SK-MEL-5 (cell line): ENCODE measurements at regions not wholly inside any gene's neighbourhood (a gene's known extent, or its start where the extent isn't known, plus 50 kb on each side); places are given as distances from the start of the nearest gene placed in this dataset.
A peak's percentile ranks its signal among the peaks of the same experiment; 100 is the strongest.

Experiments used
- DNase-seq: peaks from one replicate; pipeline ENCODE4 v3.0.0-alpha.2; 2016; ENCODE audit warnings: low read depth, low spot score
- in situ Hi-C: cut with HindIII; loops from 2 replicates; pipeline ENCODE4 v1.10.0; 2016; ENCODE audit warnings: low sequenced_read_pairs, high pct_unique_total_duplicates, low pct_unique_long_range_greater_than_20kb

- no peak for DNase-seq
- in situ Hi-C loops, result no loop called here
These were observed 142.9 kb upstream of the AHR start for GRCh38 chr7:17155529-17155928.

- in situ Hi-C loops, result no loop called here
- peak; percentile 42 for DNase-seq
These were observed 140.2 kb upstream of the AHR start for GRCh38 chr7:17158261-17158660.

- no peak for DNase-seq
- in situ Hi-C loops, result no loop called here
These were observed 138.9 kb upstream of the AHR start for GRCh38 chr7:17159500-17160037.

- in situ Hi-C loops, result no loop called here
These were observed 131.6 kb upstream of the AHR start for GRCh38 chr7:17166824-17167379.

GRCh38 chr7:17168416-17168815 lies 130.0 kb upstream of the AHR start:
- in situ Hi-C loops, result no loop called here

More at GRCh38 chr7:17166824-17167379, 131.6 kb upstream of the AHR start:
- DNase-seq, result no peak

GRCh38 chr7:17171427-17171826 lies 127.0 kb upstream of the AHR start:
- no peak for DNase-seq
- in situ Hi-C loops, result no loop called here

More at GRCh38 chr7:17168416-17168815, 130.0 kb upstream of the AHR start:
- no peak for DNase-seq

- in situ Hi-C loops, result no loop called here
These were observed 122.0 kb upstream of the AHR start for GRCh38 chr7:17176371-17177032.

GRCh38 chr7:17178545-17178944 lies 119.9 kb upstream of the AHR start:
- no peak for DNase-seq
- in situ Hi-C loops, result no loop called here

More at GRCh38 chr7:17176371-17177032, 122.0 kb upstream of the AHR start:
- DNase-seq, result no peak

GRCh38 chr7:17181482-17181881 lies 117.0 kb upstream of the AHR start:
- in situ Hi-C loops, result no loop called here
- DNase-seq, result peak; percentile 17

- no peak for DNase-seq
- in situ Hi-C loops, result no loop called here
These were observed 114.7 kb upstream of the AHR start for GRCh38 chr7:17183630-17184328.

GRCh38 chr7:17184805-17185689 lies 113.4 kb upstream of the AHR start:
- in situ Hi-C loops, result no loop called here
- no peak for DNase-seq

GRCh38 chr7:17185690-17186070 lies 112.8 kb upstream of the AHR start:
- peak; percentile 50 for DNase-seq
- in situ Hi-C loops, result no loop called here

GRCh38 chr7:17186745-17187530 lies 111.5 kb upstream of the AHR start:
- in situ Hi-C loops, result no loop called here
- no peak for DNase-seq

- DNase-seq, result no peak
- in situ Hi-C loops, result no loop called here
These were observed 103.8 kb upstream of the AHR start for GRCh38 chr7:17194656-17195055.

- in situ Hi-C loops, result no loop called here
- no peak for DNase-seq
These were observed 102.9 kb upstream of the AHR start for GRCh38 chr7:17195576-17195975.

- no peak for DNase-seq
- in situ Hi-C loops, result no loop called here
These were observed 92.5 kb upstream of the AHR start for GRCh38 chr7:17205910-17206309.

- in situ Hi-C loops, result no loop called here
These were observed 92.0 kb upstream of the AHR start for GRCh38 chr7:17206349-17206905.

More at GRCh38 chr7:17206349-17206905, 92.0 kb upstream of the AHR start:
- no peak for DNase-seq
